Endothelial cell of umbilical vein (primary cell): ENCODE measurements at regions not wholly inside any gene's neighbourhood (a gene's known extent, or its start where the extent isn't known, plus 50 kb on each side); places are given as distances from the start of the nearest gene placed in this dataset.

Experiments used
- EZH2 ChIP-seq: IDR thresholded peaks from 2 replicates; pipeline ENCODE4 v1.6.1; 2012; ENCODE audit warnings: borderline replicate concordance, low read depth, mild to moderate bottlenecking, moderate library complexity, low read length, inconsistent platforms; ENCODE audit not compliant: severe bottlenecking
- GATA2 ChIP-seq: IDR thresholded peaks from 2 replicates; pipeline ENCODE4 v1.7.0; 2011; ENCODE audit warnings: low read depth, mild to moderate bottlenecking, moderate library complexity, mixed read lengths, low read length; ENCODE audit not compliant: insufficient read length, insufficient read depth
- POLR2A ChIP-seq: IDR thresholded peaks from 2 replicates; pipeline ENCODE4 v1.6.1; 2012; ENCODE audit warnings: low read depth, mild to moderate bottlenecking, control low read depth, low read length
- POLR2AphosphoS5 ChIP-seq: IDR thresholded peaks from 2 replicates; pipeline ENCODE4 v1.6.1; 2012; ENCODE audit warnings: low read depth, mild to moderate bottlenecking, control low read depth, low read length, moderate library complexity; ENCODE audit not compliant: insufficient read depth
- TF ChIP-seq, protein P1 (sequence below), 2 donors: IDR thresholded peaks; 1 replicate in 1 of 2; 2 replicates in 1 of 2; pipeline ENCODE4 v1.5.1; 2011; ENCODE audit warnings: low read length in 2 of 2, mild to moderate bottlenecking in 2 of 2, moderate library complexity in 2 of 2, control low read depth in 1 of 2, inconsistent platforms in 1 of 2, low read depth in 1 of 2; ENCODE audit not compliant: insufficient read depth in 1 of 2; ENCODE audit errors: extremely low read depth in 1 of 2
- TF ChIP-seq, protein P2 (sequence below): IDR thresholded peaks from 2 replicates; pipeline ENCODE4 v1.6.1; 2011; ENCODE audit not compliant: insufficient read depth, insufficient read length

DNA sequence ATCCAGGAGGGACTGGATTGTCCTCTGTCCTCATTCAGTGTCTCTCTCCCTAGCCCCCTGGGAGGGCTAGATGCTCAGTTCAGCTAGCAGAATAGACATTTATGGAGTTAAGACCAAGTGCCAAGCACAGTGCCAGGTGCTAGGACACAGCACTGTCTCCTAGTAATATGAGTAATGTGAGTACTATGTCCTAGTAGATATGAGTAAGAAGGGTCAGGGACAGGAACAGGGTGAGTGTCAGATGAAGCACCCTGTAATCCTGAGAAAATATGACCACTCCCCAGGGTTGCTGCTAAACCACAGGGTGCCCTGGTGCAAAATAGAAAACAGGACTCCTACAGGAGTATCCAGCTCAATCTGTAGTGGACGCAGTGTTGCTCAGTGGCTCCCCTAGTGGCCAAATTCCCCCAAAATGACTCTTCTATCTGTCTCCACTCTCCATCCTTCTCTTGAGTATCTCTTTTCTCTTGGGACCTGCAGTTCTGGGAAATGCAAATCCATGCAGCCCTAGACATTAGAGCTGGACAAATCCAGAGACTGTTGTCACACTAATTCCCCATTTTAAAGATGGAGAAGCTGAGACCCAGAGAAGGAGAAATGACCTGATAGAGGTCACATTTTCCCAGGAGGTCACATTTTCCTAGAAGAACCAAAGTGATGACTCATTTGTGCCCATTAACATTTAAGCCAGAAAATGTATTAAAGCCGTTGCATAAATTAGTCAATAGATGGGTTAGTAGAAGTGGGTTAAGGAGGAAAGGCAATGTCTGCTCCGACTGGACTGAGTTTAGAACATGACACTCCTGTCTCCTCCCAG, 214.3 kb downstream of the NXPE2 start:
- TF ChIP-seq, protein P1, sequence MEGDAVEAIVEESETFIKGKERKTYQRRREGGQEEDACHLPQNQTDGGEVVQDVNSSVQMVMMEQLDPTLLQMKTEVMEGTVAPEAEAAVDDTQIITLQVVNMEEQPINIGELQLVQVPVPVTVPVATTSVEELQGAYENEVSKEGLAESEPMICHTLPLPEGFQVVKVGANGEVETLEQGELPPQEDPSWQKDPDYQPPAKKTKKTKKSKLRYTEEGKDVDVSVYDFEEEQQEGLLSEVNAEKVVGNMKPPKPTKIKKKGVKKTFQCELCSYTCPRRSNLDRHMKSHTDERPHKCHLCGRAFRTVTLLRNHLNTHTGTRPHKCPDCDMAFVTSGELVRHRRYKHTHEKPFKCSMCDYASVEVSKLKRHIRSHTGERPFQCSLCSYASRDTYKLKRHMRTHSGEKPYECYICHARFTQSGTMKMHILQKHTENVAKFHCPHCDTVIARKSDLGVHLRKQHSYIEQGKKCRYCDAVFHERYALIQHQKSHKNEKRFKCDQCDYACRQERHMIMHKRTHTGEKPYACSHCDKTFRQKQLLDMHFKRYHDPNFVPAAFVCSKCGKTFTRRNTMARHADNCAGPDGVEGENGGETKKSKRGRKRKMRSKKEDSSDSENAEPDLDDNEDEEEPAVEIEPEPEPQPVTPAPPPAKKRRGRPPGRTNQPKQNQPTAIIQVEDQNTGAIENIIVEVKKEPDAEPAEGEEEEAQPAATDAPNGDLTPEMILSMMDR (IDR thresholded peaks at IDR 0.05; ENCODE audit: extremely low read depth in 1 of 2, insufficient read depth in 1 of 2, low read depth in 1 of 2, low read length in 2 of 2) = no peak
- TF ChIP-seq POLR2A (no peak), EZH2 (no peak), GATA2 (no peak), POLR2AphosphoS5 (no peak)
- TF ChIP-seq, protein P2, sequence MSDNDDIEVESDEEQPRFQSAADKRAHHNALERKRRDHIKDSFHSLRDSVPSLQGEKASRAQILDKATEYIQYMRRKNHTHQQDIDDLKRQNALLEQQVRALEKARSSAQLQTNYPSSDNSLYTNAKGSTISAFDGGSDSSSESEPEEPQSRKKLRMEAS = no peak
